ENCODE measurements at regions not wholly inside any gene's neighbourhood (a gene's known extent, or its start where the extent isn't known, plus 50 kb on each side); places are given as distances from the start of the nearest gene placed in this dataset.

GRCh38 chr2:176493226-176493825 is 224.1 kb downstream of the MTX2 start:
- peaks cover 31% of the 10 kb centered on the region for H3K27me3 Mint-ChIP-seq (ENCODE audit: low read depth)
- H3K4me1 Mint-ChIP-seq (ENCODE audit: low read depth), result peaks cover 5% of the 10 kb centered on the region
- ATAC-seq (no peak), DNase-seq (no peak)
- H3K36me3 Mint-ChIP-seq (ENCODE audit: insufficient read depth), result no peaks in the 10 kb centered on the region
- no peaks in the 10 kb centered on the region for H3K9me3 Mint-ChIP-seq
- H3K4me3 Mint-ChIP-seq, result no peak overlapping the region

DNA sequence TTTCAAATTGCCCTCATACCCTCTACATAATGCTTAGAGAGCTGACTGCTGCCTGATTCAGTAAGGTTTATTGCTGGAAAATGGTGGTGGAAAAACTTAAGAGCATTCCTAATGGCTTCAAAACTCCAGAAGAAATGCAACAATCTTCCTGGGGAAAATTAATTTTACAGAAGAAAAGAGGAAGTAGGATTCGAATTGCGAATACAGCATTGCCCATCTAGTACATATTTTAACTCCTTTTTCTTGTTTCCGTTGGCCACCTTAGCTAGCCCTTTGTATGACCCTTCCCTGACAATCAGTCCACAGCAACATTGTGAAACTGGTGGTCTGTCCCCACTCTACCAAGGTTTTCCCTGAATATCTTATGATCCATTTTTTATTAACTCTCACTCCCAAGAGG is 224.7 kb downstream of the MTX2 start:
- DNase-seq, result no peak
- Mint-ChIP-seq H3K27me3 (ENCODE audit: low read depth) (peaks cover 30% of the 10 kb centered on the region), H3K4me1 (ENCODE audit: low read depth) (peaks cover 5% of the 10 kb centered on the region), H3K9me3 (no peaks in the 10 kb centered on the region), H3K36me3 (ENCODE audit: insufficient read depth) (no peaks in the 10 kb centered on the region), H3K4me3 (no peak overlapping the region)
- no peak for ATAC-seq

DNA sequence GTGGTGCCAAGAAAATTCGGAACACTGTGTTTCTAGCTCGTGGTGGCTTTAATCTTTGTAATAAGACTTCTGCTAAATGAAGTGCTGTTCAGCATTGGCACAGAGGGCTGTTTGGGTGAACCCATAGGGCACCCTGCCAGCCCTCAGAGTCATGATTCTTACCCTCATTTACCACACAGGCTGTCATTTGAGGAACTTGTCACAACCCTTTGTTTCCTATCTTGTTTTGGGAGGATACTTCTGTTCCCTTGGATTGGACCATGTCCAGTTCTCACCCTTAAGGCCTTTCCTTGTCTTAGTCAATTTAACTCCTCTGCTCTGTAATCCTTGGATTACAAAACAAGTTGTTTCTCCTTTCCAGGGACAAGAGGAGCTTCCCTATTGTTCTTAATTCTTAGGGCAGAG is 225.7 kb downstream of the MTX2 start:
- no peak for ATAC-seq
- H3K27me3 Mint-ChIP-seq (ENCODE audit: low read depth), result peaks cover 24% of the 10 kb centered on the region
- no peaks in the 10 kb centered on the region for H3K9me3 Mint-ChIP-seq
- DNase-seq, result no peak
- no peak overlapping the region for H3K4me3 Mint-ChIP-seq
- H3K4me1 Mint-ChIP-seq (ENCODE audit: low read depth), result peaks cover 5% of the 10 kb centered on the region
- H3K36me3 Mint-ChIP-seq (ENCODE audit: insufficient read depth), result no peaks in the 10 kb centered on the region

- H3K27me3 Mint-ChIP-seq (ENCODE audit: low read depth), result peaks cover 23% of the 10 kb centered on the region
- peaks cover 5% of the 10 kb centered on the region for H3K4me1 Mint-ChIP-seq (ENCODE audit: low read depth)
- no peak for ATAC-seq
- H3K36me3 Mint-ChIP-seq (ENCODE audit: insufficient read depth), result no peaks in the 10 kb centered on the region
- no peak overlapping the region for H3K4me3 Mint-ChIP-seq
- DNase-seq, result no peak
- no peaks in the 10 kb centered on the region for H3K9me3 Mint-ChIP-seq
These were observed 226.6 kb downstream of the MTX2 start for GRCh38 chr2:176495826-176496225.

DNA sequence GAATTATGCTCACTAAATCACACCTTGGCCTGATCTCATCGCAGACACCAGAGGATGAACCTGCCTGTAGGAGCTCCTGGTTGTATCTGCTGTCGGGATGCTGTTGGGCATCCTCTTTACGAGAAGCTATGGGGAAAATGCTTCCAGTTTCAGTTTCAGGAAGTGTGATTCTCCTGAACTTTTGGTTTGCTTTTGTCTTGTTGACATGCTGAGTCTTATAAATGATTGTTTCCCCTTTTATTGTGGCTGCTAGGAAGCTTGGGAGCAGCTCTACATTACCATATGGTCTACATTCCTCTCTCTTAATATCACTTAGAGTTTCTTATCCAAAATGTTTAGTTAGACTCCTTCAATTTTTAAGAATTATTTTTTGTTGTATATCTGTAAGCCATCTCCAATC is 227.5 kb downstream of the MTX2 start:
- ATAC-seq (no peak), DNase-seq (no peak)
- Mint-ChIP-seq H3K27me3 (ENCODE audit: low read depth) (peaks cover 27% of the 10 kb centered on the region), H3K9me3 (no peaks in the 10 kb centered on the region), H3K4me3 (no peak overlapping the region), H3K36me3 (ENCODE audit: insufficient read depth) (no peaks in the 10 kb centered on the region), H3K4me1 (ENCODE audit: low read depth) (peaks cover 5% of the 10 kb centered on the region)

- ATAC-seq (no peak), DNase-seq (no peak)
- Mint-ChIP-seq H3K4me1 (ENCODE audit: low read depth) (no peaks in the 10 kb centered on the region), H3K36me3 (ENCODE audit: insufficient read depth) (no peaks in the 10 kb centered on the region), H3K9me3 (no peaks in the 10 kb centered on the region), H3K27me3 (ENCODE audit: low read depth) (peaks cover 29% of the 10 kb centered on the region), H3K4me3 (no peak overlapping the region)
These were observed 231.7 kb downstream of the MTX2 start for GRCh38 chr2:176500901-176501300.

DNA sequence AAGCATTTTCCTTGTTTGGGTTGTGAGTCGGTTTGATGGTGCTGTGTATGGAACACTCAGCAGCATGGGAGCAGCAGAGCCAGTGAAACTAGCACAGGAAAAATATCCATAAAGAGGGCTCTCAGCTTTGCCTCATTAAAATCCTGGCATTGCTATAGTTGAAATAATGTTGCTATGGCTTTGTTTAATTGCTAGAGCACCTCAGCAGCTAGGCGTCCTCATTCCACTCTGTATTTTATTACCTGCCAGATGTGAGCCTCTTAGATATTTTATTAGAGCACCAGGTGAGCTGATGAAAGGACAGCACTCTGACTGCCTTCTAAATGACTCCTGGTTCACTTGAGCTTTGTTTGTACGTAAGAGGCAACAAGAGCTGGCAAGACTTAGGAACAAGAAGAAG is 232.4 kb downstream of the MTX2 start:
- ATAC-seq (no peak), DNase-seq (no peak)
- Mint-ChIP-seq H3K4me1 (ENCODE audit: low read depth) (no peaks in the 10 kb centered on the region), H3K36me3 (ENCODE audit: insufficient read depth) (no peaks in the 10 kb centered on the region), H3K4me3 (no peak overlapping the region), H3K27me3 (ENCODE audit: low read depth) (peaks cover 30% of the 10 kb centered on the region), H3K9me3 (no peaks in the 10 kb centered on the region)

- DNase-seq (no peak), ATAC-seq (no peak)
- Mint-ChIP-seq H3K4me3 (no peak overlapping the region), H3K36me3 (ENCODE audit: insufficient read depth) (no peaks in the 10 kb centered on the region), H3K9me3 (no peaks in the 10 kb centered on the region), H3K4me1 (ENCODE audit: low read depth) (no peaks in the 10 kb centered on the region), H3K27me3 (ENCODE audit: low read depth) (peaks cover 30% of the 10 kb centered on the region)
These were observed 233.4 kb downstream of the MTX2 start for GRCh38 chr2:176502619-176503018.

DNA sequence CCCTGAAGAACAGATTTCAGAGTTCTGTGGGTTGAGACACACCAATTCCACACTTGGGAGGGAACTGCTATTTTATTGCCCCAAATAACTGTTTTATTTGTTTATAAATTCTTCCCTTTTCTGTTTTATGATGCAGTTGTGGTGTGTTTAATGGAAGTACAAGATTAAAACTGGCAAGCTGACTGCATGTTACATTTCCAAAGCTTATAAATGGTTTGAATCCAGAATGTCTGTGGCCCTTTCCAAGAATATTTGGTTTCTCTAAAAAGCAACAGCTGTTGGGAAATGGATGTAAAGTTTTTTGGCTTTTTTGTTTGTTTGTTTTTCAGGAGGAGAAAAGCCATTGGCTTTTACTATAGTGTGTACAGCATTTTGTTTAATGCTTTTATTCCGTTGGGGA is 234.5 kb downstream of the MTX2 start:
- Mint-ChIP-seq H3K36me3 (ENCODE audit: insufficient read depth) (no peaks in the 10 kb centered on the region), H3K4me3 (no peak overlapping the region), H3K4me1 (ENCODE audit: low read depth) (no peaks in the 10 kb centered on the region), H3K27me3 (ENCODE audit: low read depth) (peaks cover 27% of the 10 kb centered on the region), H3K9me3 (no peaks in the 10 kb centered on the region)
- DNase-seq (no peak), ATAC-seq (no peak)

GRCh38 chr2:176504440-176504839 is 235.2 kb downstream of the MTX2 start:
- ATAC-seq (no peak), DNase-seq (no peak)
- Mint-ChIP-seq H3K36me3 (ENCODE audit: insufficient read depth) (no peaks in the 10 kb centered on the region), H3K9me3 (no peaks in the 10 kb centered on the region), H3K4me1 (ENCODE audit: low read depth) (no peaks in the 10 kb centered on the region), H3K27me3 (ENCODE audit: low read depth) (peaks cover 27% of the 10 kb centered on the region), H3K4me3 (no peak overlapping the region)

DNA sequence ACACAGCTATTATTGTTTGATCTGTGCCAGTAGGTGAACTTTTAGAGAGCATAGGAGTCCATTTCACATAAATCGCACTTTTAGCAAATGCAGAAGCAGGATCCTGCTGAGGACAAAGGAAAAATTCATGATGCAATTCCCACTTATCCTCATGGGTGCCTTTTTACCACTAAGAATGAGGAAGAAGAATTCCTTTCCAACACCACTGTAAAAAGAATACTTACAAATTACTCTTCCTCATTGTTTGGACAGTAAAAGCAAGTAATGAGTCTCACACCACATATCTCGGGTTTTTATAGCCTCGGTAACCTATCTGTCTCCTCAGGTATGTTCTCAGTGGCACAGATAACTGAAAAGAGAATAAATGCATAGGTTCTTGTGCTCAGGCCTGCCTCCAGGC is 238.5 kb downstream of the MTX2 start:
- Mint-ChIP-seq H3K4me3 (no peak overlapping the region), H3K4me1 (ENCODE audit: low read depth) (no peaks in the 10 kb centered on the region), H3K9me3 (no peaks in the 10 kb centered on the region)

GRCh38 chr2:176508374-176508773 is 239.1 kb downstream of the MTX2 start:
- Mint-ChIP-seq H3K4me1 (ENCODE audit: low read depth) (no peaks in the 10 kb centered on the region), H3K9me3 (no peaks in the 10 kb centered on the region), H3K36me3 (ENCODE audit: insufficient read depth) (no peaks in the 10 kb centered on the region), H3K27me3 (ENCODE audit: low read depth) (peaks cover 23% of the 10 kb centered on the region), H3K4me3 (no peak overlapping the region)
- no peak for DNase-seq
- ATAC-seq, result peak in 1 of 2 donors; percentile 25

More for the DNA sequence above, 238.5 kb downstream of the MTX2 start:
- DNase-seq (no peak), ATAC-seq (no peak)
- Mint-ChIP-seq H3K36me3 (ENCODE audit: insufficient read depth) (no peaks in the 10 kb centered on the region), H3K27me3 (ENCODE audit: low read depth) (peaks cover 23% of the 10 kb centered on the region)

DNA sequence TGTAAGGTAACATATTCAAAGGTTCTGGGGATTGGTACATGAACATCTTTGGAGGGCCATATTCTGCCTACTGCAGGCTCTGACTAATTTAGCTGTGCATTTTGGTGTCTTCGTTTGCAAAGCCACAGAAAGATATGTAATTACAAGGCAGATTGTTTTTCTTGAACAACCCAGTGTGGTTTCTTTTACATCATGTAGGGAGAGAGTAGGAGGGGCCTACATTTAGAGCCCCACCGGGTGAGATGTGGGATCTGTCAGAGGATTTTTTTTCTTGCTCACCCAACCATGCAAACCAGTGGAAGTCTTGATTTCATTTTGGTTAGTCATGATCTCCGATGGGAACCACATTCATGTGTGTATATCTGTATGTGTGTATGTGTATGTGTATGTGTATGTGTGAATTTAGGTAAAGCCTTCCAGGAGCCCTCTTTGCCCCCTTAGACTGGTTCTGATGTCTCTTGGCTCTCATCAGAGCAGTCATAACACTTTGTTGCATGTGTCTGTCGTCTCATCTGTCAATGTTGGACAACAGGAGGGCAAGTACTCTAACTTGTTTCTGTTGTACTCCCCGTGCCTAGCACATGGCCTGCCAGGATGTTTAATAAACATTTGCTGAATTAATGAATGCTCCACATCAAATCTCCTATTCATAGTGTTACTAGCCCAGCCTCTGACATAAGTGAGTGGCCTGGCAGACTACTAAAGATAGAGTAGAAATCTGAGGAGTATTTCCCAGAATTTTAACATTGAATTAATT is 239.9 kb downstream of the MTX2 start:
- no peaks in the 10 kb centered on the region for H3K9me3 Mint-ChIP-seq
- peaks cover 17% of the 10 kb centered on the region for H3K27me3 Mint-ChIP-seq (ENCODE audit: low read depth)
- H3K4me1 Mint-ChIP-seq (ENCODE audit: low read depth), result no peaks in the 10 kb centered on the region
- H3K4me3 Mint-ChIP-seq, result no peak overlapping the region
- H3K36me3 Mint-ChIP-seq (ENCODE audit: insufficient read depth), result no peaks in the 10 kb centered on the region
- ATAC-seq (peak; percentile 82 to 84), DNase-seq (no peak)

DNA sequence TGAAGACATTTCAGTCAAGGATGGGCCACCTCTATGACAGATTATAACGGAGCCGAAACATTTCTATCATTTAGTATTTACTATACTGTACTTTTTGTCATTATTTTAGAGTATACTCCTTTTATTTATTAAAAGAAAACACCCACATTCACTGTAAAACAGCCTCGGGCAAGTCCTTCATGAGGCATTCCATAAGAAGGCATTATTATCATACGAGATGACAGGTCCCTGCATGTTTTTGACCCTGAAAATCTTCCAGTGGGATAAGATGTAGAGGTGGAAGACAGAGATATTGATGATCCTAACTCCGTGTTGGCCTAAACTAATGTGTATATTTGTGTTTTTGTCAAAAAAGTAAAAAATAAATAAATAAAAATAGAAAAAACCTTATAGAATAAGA is 245.0 kb downstream of the MTX2 start:
- no peak overlapping the region for H3K4me3 Mint-ChIP-seq
- no peak for DNase-seq
- no peaks in the 10 kb centered on the region for H3K9me3 Mint-ChIP-seq
- H3K27me3 Mint-ChIP-seq (ENCODE audit: low read depth), result peaks cover 6% of the 10 kb centered on the region
- no peak for ATAC-seq
- peaks cover 10% of the 10 kb centered on the region for H3K4me1 Mint-ChIP-seq (ENCODE audit: low read depth)
- H3K36me3 Mint-ChIP-seq (ENCODE audit: insufficient read depth), result no peaks in the 10 kb centered on the region

GRCh38 chr2:176514805-176515500 is 245.7 kb downstream of the MTX2 start:
- H3K9me3 Mint-ChIP-seq, result no peaks in the 10 kb centered on the region
- ATAC-seq, result no peak
- no peak for DNase-seq
- no peak overlapping the region for H3K4me3 Mint-ChIP-seq
- no peaks in the 10 kb centered on the region for H3K36me3 Mint-ChIP-seq (ENCODE audit: insufficient read depth)
- H3K4me1 Mint-ChIP-seq (ENCODE audit: low read depth), result peaks cover 10% of the 10 kb centered on the region
- peaks cover 3% of the 10 kb centered on the region for H3K27me3 Mint-ChIP-seq (ENCODE audit: low read depth)
